ENCODE measurements at regions not wholly inside any gene's neighbourhood (a gene's known extent, or its start where the extent isn't known, plus 50 kb on each side); places are given as distances from the start of the nearest gene placed in this dataset.

- BruUV-seq (replicated peaks): no TSS peak
- Mint-ChIP-seq H3K36me3 (ENCODE audit: insufficient read depth, unreplicated experiment) (no peaks in the 10 kb centered on the region), H3K9me3 (ENCODE audit: unreplicated experiment) (no peaks in the 10 kb centered on the region), H3K4me1 (ENCODE audit: low read depth, unreplicated experiment) (peaks cover 4% of the 10 kb centered on the region), H3K27ac (ENCODE audit: unreplicated experiment) (no peak overlapping the region), H3K27me3 (ENCODE audit: insufficient read depth, unreplicated experiment) (no peaks in the 10 kb centered on the region), H3K4me3 (ENCODE audit: unreplicated experiment) (no peak overlapping the region)
- no peak for DNase-seq
- Histone ChIP-seq H3K27me3 (replicated peaks; ENCODE audit: control insufficient read depth, insufficient read depth, low read length) (no peaks in the 10 kb centered on the region), H3K4me3 (ENCODE audit: low read depth, low read length) (no peak overlapping the region), H3K4me1 (no peaks in the 10 kb centered on the region), H3K36me3 (ENCODE audit: control insufficient read depth, insufficient read depth, low read length) (no peaks in the 10 kb centered on the region), H3K9me3 (no peaks in the 10 kb centered on the region)
- TF ChIP-seq CTCF (IDR thresholded peaks at IDR 0.05; ENCODE audit: insufficient read depth in 1 of 2, low read depth in 1 of 2, low read length in 1 of 2, severe bottlenecking in 1 of 2, unreplicated experiment in 1 of 2): no peak
- intact Hi-C loops (cut with micrococcal nuclease; ENCODE audit: unreplicated experiment): no loop called here
- ChIA-PET CTCF (no interaction called here), POLR2A (no interaction called here)
Observed at GRCh38 chr4:81685104-81685503, 213.4 kb upstream of the RASGEF1B start.

- no peaks in the 10 kb centered on the region for H3K36me3 Mint-ChIP-seq (ENCODE audit: insufficient read depth, unreplicated experiment)
- no TSS peak for BruUV-seq (replicated peaks)
Observed at GRCh38 chr4:81684352-81684751, 212.6 kb upstream of the RASGEF1B start.

GRCh38 chr4:81682492-81682891 is 210.8 kb upstream of the RASGEF1B start:
- no peak overlapping the region for H3K27ac Mint-ChIP-seq (ENCODE audit: unreplicated experiment)
- no peaks in the 10 kb centered on the region for H3K9me3 ChIP-seq
- no peaks in the 10 kb centered on the region for H3K27me3 Mint-ChIP-seq (ENCODE audit: insufficient read depth, unreplicated experiment)
- no peaks in the 10 kb centered on the region for H3K36me3 ChIP-seq (ENCODE audit: control insufficient read depth, insufficient read depth, low read length)
- CTCF ChIA-PET: no interaction called here
- H3K9me3 Mint-ChIP-seq (ENCODE audit: unreplicated experiment): no peaks in the 10 kb centered on the region
- TF ChIP-seq CTCF (IDR thresholded peaks at IDR 0.05; ENCODE audit: insufficient read depth in 1 of 2, low read depth in 1 of 2, low read length in 1 of 2, severe bottlenecking in 1 of 2, unreplicated experiment in 1 of 2): no peak
- no peaks in the 10 kb centered on the region for H3K27me3 ChIP-seq (replicated peaks; ENCODE audit: control insufficient read depth, insufficient read depth, low read length)
- intact Hi-C loops (cut with micrococcal nuclease; ENCODE audit: unreplicated experiment): no loop called here
- no peaks in the 10 kb centered on the region for H3K4me1 ChIP-seq
- DNase-seq: no peak
- POLR2A ChIA-PET: no interaction called here
- no peak overlapping the region for H3K4me3 ChIP-seq (ENCODE audit: low read depth, low read length)
- BruUV-seq (replicated peaks): no TSS peak
- no peak overlapping the region for H3K4me3 Mint-ChIP-seq (ENCODE audit: unreplicated experiment)
- peaks cover 4% of the 10 kb centered on the region for H3K4me1 Mint-ChIP-seq (ENCODE audit: low read depth, unreplicated experiment)
- no peaks in the 10 kb centered on the region for H3K36me3 Mint-ChIP-seq (ENCODE audit: insufficient read depth, unreplicated experiment)

More at GRCh38 chr4:81684352-81684751, 212.6 kb upstream of the RASGEF1B start:
- no peaks in the 10 kb centered on the region for H3K27me3 Mint-ChIP-seq (ENCODE audit: insufficient read depth, unreplicated experiment)
- no peak for TF ChIP-seq CTCF (IDR thresholded peaks at IDR 0.05; ENCODE audit: insufficient read depth in 1 of 2, low read depth in 1 of 2, low read length in 1 of 2, severe bottlenecking in 1 of 2, unreplicated experiment in 1 of 2)
- ChIA-PET CTCF (no interaction called here), POLR2A (no interaction called here)
- Histone ChIP-seq H3K27me3 (replicated peaks; ENCODE audit: control insufficient read depth, insufficient read depth, low read length) (no peaks in the 10 kb centered on the region), H3K4me3 (ENCODE audit: low read depth, low read length) (no peak overlapping the region), H3K36me3 (ENCODE audit: control insufficient read depth, insufficient read depth, low read length) (no peaks in the 10 kb centered on the region), H3K4me1 (no peaks in the 10 kb centered on the region), H3K9me3 (no peaks in the 10 kb centered on the region)
- H3K27ac Mint-ChIP-seq (ENCODE audit: unreplicated experiment): no peak overlapping the region
- no peak for DNase-seq
- H3K9me3 Mint-ChIP-seq (ENCODE audit: unreplicated experiment): no peaks in the 10 kb centered on the region
- intact Hi-C loops (cut with micrococcal nuclease; ENCODE audit: unreplicated experiment): no loop called here
- no peak overlapping the region for H3K4me3 Mint-ChIP-seq (ENCODE audit: unreplicated experiment)
- peaks cover 4% of the 10 kb centered on the region for H3K4me1 Mint-ChIP-seq (ENCODE audit: low read depth, unreplicated experiment)

Data from Caco-2 (cell line).